ENCODE measurements at regions not wholly inside any gene's neighbourhood (a gene's known extent, or its start where the extent isn't known, plus 50 kb on each side); places are given as distances from the start of the nearest gene placed in this dataset.
"Not testable (repeated sequence)": the region's sequence is repeated elsewhere in the genome, so short reads cannot be mapped to it uniquely, and the experiment has no call there.

DNA sequence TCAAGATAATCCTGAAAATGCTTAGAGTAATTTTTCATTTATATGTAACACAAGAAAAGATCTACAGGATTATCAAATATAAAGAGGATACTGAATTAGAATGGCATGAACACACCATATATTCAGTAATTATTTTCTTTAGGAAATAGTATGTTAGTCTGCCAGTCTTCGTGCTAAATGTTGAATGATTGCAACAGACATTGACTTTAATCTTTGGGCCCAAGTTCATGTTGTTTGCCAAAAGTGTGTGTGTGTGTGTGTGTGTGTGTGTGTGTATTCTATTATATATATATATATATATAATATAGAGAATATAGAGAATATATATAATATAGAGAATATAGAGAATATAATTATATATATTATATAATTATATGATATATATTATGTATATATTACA, 186.6 kb downstream of the TMEM47 start:
- H3K4me3 Mint-ChIP-seq: no peak overlapping the region
- no peaks in the 10 kb centered on the region for H3K9me3 Mint-ChIP-seq
- no peaks in the 10 kb centered on the region for H3K4me1 Mint-ChIP-seq (ENCODE audit: low read depth)
- peaks cover 6% of the 10 kb centered on the region; the same call in 1 of the 2 replicates for H3K27me3 Mint-ChIP-seq (ENCODE audit: insufficient read depth)
- no peaks in the 10 kb centered on the region for H3K36me3 Mint-ChIP-seq (ENCODE audit: low read depth)
- no peak for TF ChIP-seq CTCF (IDR thresholded peaks at IDR 0.05)
- no peak overlapping the region for H3K27ac Mint-ChIP-seq
- no peak for DNase-seq

DNA sequence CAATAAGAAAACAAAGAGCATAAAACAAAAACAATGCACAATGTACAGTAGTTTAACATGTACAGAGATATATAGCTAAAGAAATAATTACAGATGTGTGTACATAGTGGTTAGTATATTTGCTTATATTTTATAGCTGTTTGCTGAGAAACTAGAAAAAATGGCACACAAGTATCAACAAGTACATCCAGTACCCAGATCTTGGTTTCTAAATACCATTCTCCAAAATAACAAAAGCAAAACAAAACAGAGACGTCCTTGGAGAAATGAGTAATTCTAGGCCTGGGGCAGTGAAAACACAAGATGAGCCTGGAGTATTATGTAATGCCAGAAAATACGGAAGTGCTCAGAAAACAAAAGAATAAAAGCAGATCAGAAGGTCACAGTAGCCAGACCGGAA, 189.6 kb downstream of the TMEM47 start:
- Mint-ChIP-seq H3K9me3 (no peaks in the 10 kb centered on the region), H3K27ac (no peak overlapping the region), H3K4me3 (no peak overlapping the region), H3K27me3 (ENCODE audit: insufficient read depth) (peaks cover 6% of the 10 kb centered on the region; the same call in 1 of the 2 replicates), H3K4me1 (ENCODE audit: low read depth) (no peaks in the 10 kb centered on the region), H3K36me3 (ENCODE audit: low read depth) (no peaks in the 10 kb centered on the region)
- no peak for TF ChIP-seq CTCF (IDR thresholded peaks at IDR 0.05)
- DNase-seq: no peak

- not testable (repeated sequence) for H3K9me3 Mint-ChIP-seq; H3K27me3 Mint-ChIP-seq (ENCODE audit: insufficient read depth); H3K36me3 Mint-ChIP-seq (ENCODE audit: low read depth); H3K4me1 Mint-ChIP-seq (ENCODE audit: low read depth); H3K27ac Mint-ChIP-seq; DNase-seq; H3K4me3 Mint-ChIP-seq
These were observed 193.9 kb downstream of the TMEM47 start for GRCh38 chrX:34463220-34463619.

- not testable (repeated sequence) for DNase-seq; H3K9me3 Mint-ChIP-seq; H3K27me3 Mint-ChIP-seq (ENCODE audit: insufficient read depth); H3K27ac Mint-ChIP-seq; H3K4me3 Mint-ChIP-seq; H3K36me3 Mint-ChIP-seq (ENCODE audit: low read depth); H3K4me1 Mint-ChIP-seq (ENCODE audit: low read depth)
These were observed 199.2 kb downstream of the TMEM47 start for GRCh38 chrX:34457850-34458249.

GRCh38 chrX:34437586-34437985, 219.5 kb downstream of the TMEM47 start:
- Mint-ChIP-seq H3K4me1 (ENCODE audit: low read depth) (no peaks in the 10 kb centered on the region), H3K27me3 (ENCODE audit: insufficient read depth) (no peaks in the 10 kb centered on the region; the same call in 1 of the 2 replicates), H3K4me3 (no peak overlapping the region), H3K27ac (no peak overlapping the region), H3K36me3 (ENCODE audit: low read depth) (no peaks in the 10 kb centered on the region), H3K9me3 (no peaks in the 10 kb centered on the region)
- no peak for DNase-seq
- TF ChIP-seq CTCF (IDR thresholded peaks at IDR 0.05): no peak

GRCh38 chrX:34426334-34426733, 230.8 kb downstream of the TMEM47 start:
- no peaks in the 10 kb centered on the region for H3K9me3 Mint-ChIP-seq
- H3K4me3 Mint-ChIP-seq: no peak overlapping the region
- H3K27ac Mint-ChIP-seq: no peak overlapping the region
- no peaks in the 10 kb centered on the region; the same call in none of the 2 replicates for H3K27me3 Mint-ChIP-seq (ENCODE audit: insufficient read depth)
- H3K36me3 Mint-ChIP-seq (ENCODE audit: low read depth): no peaks in the 10 kb centered on the region
- H3K4me1 Mint-ChIP-seq (ENCODE audit: low read depth): no peaks in the 10 kb centered on the region
- peak; percentile 39 for TF ChIP-seq CTCF (IDR thresholded peaks at IDR 0.05)
- DNase-seq: peak; percentile 3

DNA sequence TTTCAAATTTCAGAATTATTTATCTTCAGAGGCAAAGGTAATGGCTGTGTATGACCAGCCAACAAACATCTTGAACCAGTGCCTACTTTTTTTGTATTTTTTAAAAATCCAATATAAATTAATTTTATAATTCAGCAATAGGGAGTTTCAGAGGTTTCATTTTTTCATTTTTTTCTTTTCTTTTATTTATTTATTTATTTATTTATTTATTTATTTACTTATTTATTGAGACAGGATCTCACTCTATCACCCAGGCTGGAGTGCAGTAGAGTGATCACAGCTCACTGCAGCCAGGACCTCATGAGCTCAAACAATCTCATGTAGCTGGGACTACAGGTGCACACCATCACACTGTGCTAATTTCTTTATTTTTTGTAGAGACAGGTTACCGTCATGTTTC, 250.5 kb downstream of the TMEM47 start:
- no peaks in the 10 kb centered on the region for H3K36me3 Mint-ChIP-seq (ENCODE audit: low read depth)
- TF ChIP-seq CTCF (IDR thresholded peaks at IDR 0.05): no peak

More for the DNA sequence above, 250.5 kb downstream of the TMEM47 start:
- no peak overlapping the region for H3K27ac Mint-ChIP-seq
- H3K9me3 Mint-ChIP-seq: no peaks in the 10 kb centered on the region
- peaks cover 2% of the 10 kb centered on the region; the same call in 1 of the 2 replicates for H3K27me3 Mint-ChIP-seq (ENCODE audit: insufficient read depth)
- 0 out of 2 replicates have a peak, but pooled peaks cover 4% of the 10 kb centered on the region for H3K4me1 Mint-ChIP-seq (ENCODE audit: low read depth)
- DNase-seq: no peak
- no peak overlapping the region for H3K4me3 Mint-ChIP-seq

All from HFFc6 (cell line).